ENCODE measurements at regions not wholly inside any gene's neighbourhood (a gene's known extent, or its start where the extent isn't known, plus 50 kb on each side); places are given as distances from the start of the nearest gene placed in this dataset.
"Not testable (repeated sequence)": the region's sequence is repeated elsewhere in the genome, so short reads cannot be mapped to it uniquely, and the experiment has no call there.

DNA sequence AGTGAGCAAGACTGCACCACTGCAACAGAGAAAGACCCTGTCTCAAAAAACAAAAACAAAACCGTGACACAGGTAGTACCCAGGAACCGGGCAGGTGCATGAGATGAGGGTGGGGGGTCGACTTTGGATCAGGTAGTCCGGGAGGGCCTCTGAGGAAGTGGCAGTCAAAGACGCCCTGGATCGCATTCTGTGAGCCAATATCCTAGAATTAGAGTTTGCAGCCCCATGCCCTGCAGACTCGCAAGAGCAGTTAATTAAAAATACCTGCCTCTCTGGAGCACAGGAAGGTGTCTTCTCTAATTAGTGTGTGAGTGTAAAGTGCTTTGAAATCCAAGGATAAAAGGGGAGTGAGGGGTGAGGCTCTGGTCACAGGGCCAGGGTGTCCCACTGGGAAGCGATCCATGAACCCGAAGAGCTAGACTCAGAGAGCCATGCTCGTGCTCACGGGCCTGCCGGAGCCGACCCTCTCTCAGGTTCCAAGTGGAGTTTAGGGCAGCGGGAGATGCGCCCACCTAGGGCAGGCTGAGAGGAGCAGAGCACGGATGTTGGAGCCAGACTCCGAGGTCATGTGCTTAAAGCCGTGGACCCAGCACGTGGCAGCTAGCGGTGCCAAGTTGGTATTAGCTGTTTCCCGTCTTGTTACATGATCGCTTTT, 74.7 kb upstream of the PTPN1 start:
- DNase-seq = no peak

DNA sequence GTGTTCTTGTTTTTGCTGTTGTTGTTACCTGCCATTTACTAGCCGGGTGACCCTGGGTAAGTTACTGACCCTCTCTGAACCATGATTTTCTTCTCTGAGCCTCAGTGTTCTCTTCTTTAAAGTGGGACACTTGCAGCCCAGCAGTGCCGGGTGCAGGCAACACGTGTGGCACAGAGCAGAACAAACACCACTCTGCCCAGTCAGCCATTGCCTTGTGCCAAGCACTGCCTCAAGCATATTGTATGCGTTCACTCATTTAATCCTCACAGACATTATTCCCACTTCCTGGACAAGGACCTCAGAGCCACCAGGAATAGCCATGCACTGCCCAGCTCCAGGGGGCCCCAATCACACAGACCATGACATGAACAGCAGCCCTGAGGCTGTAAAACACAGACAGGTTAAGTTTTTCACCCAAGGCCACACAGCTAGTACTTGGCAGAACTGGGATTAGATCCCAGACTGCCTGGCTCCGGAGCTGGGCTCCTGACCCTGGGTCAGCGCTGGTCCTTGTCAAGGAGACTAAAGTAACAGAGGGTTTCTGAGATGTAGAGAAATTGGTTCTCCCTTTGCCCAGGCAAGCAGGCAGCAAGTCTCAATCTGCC, 74.0 kb upstream of the PTPN1 start:
- DNase-seq = no peak

DNA sequence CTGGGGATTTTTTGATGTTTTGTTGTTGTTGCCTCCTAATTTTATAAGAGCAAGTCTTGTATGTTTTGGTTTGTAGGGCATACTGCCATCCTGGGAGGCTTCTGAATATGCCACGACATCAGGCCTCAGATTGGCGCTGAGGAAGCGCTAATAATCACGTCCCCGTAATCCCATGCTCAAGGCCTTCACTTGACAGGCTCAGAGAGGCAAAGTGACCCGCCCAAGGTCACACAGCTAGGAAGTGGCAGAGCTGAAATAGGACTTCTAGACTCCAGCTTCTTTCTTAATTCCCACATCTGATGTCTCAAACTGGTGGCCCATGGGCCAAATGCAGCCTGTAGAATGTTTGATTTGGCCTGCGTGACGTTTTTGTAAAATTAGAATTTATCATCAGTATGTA, 73.5 kb upstream of the PTPN1 start:
- DNase-seq = no peak

DNA sequence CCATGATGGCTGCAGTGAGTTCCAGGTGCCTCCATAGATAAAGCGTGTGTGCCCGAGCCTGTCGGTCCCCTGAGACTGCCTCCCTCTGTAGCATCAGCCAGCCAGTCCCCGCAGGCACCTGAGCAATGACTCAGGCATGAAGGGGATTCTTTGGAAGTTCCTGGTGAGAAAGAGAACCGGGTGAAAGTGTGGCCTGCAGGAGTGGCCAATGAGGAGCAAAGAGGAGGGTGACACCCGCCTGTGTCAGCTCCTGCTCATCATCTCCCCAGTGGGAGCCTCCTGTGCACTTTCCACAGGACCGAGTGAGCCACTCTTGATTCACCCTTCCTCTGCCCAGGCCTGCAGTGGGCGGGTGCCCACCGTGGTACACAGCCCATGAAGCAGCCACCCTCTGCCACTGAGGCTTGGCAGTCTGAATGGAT, 71.2 kb upstream of the PTPN1 start:
- DNase-seq = no peak

DNA sequence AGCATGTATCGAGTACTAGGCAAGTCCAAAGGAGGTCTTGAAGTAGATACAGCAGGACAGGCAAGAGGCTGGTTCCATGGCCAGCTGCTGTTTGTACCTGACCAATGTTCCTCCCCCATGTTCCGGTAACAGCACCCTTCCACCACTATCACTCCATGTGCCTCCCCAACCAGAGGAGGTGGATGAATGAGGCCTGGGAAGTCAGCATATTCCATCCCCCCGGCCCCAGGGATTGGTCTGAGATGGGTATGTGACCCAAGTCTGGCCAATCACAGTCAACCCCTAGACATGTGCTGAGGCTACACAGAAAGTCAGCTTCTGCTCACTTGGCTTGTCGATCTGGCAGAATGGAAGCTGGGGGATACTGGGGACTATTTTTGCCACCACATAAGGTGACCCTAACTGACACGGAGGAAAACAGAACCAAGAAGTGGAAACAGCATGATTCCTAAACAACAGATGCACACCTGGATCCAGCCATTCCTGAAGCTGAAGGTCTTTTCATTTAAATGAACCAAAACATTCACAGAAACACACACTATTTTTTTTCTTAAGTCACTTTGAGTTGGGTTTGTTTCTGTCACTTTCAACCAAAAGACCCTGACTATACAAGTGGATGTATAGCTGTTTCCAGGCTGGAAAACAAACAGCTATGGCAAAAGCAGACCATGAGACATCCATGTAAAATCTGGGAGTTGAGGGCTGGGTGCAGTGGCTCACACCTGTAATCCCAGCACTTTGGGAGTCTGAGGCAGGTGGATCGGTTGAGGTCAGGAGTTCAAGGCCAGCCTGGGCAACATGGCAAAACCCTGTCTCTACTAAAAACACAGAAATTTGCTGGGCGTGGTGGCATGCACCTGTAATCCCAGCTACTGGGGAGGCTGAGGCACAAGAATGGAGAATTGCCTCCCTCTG, 70.4 kb upstream of the PTPN1 start:
- DNase-seq = no peak

DNA sequence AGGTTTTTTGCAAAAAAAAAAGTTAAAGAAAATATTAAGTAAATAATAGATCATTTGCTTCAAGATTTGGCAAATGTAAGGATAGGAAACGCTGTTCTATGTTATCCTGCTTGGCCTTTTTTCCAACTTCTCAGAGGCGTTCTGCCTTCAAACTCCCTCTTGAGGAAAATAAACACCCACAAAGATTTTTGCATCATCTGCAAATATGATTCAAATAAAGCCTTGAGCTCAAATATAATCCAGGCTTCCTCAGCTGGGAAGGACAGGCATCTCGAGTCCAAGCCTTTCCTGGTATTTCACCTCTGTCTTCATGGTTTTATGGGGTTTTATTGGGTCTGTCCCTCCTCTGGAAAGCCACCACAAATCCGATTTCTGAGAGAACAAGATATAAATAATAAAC, 67.7 kb upstream of the PTPN1 start:
- DNase-seq = no peak

DNA sequence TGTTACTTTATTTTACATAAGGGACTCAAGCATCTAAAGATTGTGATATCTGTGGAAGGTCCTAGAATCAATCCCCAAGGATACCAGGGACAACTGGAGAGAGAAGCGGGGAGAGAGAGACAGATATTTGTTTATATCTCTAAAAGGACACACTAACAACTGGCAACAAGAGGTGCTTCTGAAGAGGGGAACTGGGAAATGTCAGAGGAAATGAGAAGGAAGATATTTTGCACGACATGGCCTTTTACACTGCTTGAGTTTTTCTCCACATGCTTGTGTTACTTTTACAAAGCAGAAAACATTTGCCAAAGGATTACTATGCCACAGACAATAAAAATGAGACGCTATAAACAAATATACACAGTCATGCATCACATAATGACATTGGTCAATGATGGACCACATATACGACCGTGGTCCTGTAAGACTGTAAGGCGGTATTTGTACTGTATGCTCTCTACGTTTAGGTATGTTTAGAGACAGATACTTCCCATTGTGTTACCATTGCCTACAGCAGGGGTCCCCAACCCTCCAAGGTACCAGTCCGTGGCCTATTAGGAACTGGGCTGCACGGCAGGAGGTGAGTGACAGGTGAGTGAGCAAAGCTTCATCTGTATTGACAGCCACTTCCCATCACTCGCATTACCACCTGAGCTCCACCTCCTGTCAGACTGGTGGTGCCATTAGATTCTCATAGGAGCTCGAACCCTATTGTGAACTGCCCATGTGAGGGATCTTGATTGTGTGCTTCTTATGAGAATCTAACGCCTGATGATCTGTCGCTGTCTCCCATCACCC, 64.6 kb upstream of the PTPN1 start:
- DNase-seq = no peak

DNA sequence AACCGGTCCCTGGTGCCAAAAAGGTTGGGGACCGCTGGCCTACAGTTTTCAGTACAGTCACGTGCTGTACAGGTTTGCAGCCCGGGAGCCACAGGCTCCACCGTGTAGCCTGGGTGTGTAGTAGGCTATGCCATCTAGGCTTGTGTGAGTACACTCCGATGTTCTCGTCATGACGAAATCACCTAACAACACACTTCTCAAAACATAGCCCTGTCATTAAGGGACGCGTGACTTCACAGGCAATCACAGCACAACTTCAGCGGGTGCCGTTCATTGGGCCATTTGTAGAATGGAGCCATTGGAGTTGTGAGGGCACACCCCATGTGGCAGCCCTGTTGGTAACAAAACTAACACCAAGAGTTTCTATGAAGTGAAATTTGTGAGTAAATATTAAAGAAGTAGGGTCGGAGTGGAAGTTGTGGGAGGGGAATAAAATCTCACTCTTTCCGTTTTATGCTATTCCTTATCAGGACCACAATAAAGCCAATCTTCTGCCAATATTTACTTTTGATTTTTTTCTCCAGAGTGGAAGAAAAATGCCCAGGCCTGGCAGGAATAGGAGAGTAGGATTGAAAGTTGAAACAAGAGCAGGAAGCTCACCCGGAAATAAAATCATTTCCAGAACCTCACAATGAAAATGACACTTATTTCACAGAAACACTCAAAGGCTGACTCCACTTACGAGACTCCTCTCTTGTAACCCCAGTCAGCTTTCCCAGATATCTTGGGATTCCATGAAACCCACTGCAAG, 63.7 kb upstream of the PTPN1 start:
- DNase-seq = no peak

DNA sequence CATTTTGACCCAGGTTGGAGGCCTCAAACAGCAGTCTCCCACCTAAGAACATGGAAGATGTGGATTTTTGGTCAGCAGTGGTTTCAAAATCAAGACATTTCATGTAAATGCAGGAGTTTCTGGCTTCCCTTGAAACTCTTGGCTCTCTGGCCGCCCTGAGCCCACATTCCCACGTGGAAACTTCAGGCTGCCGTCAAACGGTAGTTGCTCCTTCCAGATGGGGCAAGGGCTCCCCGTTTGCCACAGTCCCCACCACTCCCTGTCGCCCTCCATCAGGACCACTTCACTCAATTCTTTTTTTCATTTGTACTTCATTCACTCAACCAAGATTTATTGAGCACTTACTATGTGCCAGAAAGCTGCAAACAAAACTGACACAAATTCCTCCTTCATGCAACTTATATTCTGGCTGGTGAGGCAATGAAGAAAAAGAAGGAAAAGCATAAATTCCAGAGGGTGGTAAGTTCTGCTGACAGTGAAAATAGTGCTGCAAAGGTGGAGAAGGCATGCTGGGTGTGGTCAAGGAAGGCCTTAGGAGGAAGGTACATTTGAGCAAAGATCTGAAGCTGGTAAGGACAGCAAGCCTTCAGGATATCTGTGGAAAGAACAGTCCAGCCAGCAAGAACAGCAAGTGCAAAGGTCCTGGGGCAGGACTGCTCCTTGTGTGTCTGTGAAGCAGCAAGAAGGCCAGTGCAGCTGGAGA, 62.9 kb upstream of the PTPN1 start:
- no peak for DNase-seq

DNA sequence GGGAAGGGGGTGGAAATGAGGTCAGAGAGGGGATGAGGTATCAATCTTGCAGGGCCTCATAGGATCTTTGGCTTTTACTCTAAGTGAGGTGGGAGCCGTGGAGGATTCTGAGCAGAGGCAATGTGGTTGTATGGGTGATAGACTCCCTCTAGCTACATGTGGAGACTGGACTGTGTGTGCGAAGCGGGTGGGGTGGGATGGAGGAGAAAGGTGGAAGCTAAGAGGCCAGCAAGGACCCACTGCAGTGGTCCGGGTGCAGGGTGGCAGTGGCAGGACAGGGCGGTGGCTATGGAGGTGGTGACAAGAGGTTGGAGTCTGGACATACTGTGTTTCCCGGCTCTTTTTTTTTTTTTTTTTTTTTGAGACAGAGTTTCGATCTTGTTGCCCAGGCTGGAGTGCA, 62.4 kb upstream of the PTPN1 start:
- no peak for DNase-seq

DNA sequence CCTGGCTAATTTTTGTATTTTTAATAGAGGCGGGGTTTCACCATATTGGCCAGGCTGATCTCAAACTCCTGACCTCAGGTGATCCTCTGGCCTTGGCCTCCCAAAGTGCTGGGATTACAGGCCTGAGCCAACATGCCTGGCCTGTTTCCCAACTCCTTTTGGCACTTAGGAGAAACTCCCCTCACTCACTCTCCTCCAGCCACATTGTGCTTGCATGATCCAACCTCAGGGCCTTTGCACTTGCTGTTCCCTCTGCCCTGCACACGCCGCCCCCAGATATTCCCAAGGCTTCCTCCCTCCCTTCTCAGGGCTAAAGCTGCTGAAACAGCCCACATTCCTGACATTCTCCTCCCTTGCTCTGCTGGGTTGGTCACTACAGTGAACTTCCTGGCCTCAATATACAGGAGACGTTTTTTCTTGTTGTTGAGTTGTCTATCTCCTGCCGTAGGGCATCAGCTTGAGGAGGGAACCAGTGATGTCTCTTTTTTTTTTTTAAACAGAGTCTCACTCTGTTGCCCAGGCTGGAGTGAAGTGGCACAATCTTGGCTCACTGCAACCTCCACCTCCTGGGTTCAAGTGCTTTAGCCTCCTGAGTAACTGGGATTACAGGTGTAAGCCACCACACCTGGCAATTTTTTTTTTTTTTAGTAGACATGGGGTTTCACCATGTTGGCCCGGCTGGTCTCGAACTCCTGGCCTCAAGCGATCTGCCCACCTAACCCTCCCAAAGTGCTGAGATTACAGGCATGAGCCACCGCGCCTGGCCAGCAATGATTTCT, 61.4 kb upstream of the PTPN1 start:
- not testable (repeated sequence) for DNase-seq

DNA sequence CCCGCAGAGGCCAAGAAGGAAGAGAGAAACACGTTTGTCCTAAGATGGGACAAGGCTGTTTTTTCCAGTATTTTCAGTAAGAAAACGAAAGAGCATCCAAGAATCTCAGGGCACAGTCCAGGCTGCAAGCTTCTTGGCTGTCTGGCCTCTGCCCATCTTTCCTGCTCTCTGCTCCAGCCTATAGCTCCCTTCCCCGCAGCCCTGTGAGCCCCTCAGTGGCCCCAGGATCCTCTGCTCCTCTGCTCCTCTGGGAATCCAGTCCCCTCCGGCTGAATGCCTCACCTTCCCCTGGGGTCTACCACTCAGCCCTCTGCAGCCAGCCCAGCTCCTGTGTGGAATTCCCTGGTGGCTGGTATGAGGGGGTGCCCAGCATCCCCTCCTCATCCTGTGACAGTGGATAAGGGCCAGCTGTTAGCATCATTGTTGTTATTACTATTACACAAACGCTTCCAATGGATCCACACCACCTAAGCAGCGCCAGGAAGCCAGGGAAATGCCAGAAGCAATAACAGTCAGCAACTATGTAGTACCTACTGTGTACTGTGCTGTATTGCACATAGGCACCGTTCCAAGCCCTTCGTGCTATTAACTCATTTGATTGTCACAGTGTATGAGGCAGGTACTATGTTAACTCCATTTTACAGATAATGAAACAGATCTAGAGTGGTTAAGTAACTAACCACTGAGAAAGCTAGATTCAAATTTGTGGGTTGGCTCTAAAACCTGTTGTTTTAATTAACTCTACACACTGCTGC, 60.3 kb upstream of the PTPN1 start:
- no peak for DNase-seq

DNA sequence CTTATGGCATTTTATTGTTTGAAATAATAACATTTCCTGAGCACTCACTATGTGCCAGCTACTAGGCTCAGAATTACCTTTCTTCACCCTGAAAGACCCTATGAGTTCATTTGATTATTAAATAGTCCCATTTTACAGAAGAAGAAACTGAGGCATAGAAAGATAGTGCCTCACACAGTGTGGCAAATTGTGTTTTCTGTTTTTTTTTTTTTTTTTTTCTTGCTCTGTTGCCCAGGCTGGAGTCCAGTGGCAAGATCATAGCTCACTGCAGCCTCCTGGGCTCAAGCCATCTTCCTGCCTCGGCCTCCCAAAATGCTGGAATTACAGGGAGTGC, 59.7 kb upstream of the PTPN1 start:
- no peak for DNase-seq

DNA sequence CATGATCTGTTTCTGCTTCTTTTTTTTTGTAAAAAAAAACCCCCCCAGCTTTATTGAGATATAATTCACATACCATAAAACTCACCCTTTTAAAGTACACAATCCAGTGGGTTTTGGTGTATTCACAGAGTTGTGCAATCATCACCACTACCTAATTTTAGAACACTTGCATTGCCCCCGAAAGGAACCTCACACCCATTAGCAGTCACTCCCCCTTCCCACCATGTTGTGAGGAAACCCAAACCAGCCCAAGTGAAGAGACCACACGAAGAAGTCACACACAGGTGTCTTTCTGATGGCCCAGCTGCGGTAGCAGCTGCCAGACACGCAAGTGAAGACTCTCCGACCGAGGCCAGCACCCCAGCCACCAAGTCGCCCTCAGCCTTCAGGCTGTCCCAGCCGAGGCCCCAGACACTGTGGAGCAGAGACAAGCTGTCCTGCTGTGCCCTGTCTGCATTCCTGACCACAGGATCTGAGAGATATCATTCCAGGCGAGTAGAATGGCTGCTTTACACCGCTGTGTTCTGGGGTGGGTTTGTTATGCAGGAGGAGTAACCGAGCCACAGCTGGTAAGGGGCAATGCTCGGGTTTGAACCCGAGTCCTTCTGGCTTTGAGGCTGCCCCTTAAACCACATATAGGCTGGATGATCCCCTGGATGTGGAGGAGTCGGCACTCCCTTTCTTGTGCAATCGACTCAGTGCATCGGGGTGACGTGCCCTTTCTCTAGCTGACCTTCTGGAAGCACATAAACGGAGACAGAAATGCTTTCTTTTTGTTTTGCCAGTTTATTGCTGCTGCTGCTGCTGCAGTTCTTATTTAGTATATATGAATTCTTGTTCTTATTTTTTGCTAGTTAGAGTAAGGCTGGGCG, 59.1 kb upstream of the PTPN1 start:
- no peak for DNase-seq

DNA sequence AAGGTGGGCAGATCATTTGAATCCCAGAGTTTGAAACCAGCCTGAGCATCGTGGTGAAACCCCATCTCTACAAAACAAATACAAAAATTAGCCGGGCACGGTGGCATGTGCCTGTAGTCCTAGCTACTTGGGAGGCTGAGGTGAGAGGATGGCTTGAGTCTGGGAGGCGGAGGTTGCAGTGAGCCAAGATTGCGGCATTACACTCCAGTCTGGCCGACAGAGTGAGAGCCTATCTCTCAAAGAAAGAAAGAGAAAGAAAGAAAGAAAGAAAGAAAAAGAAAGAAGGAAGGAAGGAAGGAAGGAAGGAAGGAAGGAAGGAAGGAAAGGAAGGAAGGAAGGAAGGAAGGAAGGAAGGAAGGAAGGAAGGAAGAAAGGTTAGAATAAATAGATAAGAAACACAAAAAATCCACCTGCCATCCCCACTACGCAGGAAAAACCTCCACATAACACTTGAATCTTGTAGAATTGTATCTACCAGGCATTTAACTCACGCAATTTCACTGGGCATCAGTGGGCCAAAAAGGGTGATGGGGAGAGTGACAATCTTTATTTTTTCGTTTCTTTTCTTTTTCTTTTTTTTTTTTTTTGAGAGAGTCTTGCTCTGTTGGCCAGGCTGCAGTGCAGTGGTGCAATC, 58.3 kb upstream of the PTPN1 start:
- not testable (repeated sequence) for DNase-seq

DNA sequence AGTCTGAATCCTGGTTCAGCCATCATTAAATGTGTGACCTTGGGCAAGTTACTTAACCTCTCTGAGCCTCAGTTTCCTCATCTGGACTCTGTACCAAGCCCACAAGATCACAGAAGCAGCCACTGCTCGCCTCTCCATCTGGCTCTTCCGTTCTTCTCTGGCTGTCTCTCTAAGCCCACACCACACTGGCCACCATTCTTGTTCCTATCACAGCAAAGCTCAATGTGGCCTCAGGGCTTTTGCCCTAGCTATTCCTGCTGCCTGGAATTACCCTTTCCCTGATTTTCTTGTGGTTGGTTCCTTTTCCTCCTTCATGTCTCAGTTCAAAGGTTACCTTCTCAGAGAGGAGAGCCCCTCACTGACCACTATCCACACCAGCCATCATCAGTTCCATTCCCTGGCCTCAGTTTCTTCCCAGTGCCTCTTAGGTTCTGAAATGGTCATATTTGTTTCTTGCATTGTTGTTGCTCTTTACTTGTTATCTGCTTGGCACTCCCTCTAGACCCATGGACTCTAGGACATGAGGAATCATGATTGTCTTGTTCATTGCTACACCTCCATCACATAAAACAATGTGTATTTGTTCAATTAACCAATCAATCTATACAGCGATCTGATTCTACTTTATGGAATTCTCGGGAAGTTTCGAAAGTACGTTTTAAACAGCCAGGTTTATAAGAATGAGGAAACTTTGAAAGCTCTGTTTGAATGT, 56.5 kb upstream of the PTPN1 start:
- no peak for DNase-seq

DNA sequence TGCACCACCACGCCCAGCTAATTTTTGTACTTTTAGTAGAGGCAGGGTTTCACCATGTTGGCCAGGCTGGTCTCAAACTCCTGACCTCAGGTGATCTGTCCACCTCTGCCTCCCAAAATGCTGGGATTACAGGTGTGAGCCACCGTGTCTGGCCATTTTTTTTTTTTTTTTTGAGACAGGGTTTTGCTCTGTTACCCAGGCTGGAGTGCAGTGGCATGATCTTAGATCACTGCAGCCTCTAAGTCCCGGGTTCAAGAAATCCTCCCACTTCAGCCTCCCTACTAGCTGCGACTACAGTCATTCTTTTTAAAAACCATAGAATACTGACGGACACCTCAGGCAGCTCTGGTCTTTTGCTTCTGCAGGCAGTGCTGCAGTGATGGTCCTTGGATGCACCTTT, 54.9 kb upstream of the PTPN1 start:
- DNase-seq = not testable (repeated sequence)

Measured in NCI-H2029 treated with DMSO at 0.1 percent for 48 hours (cell line).